OCI-LY1 (cell line): ENCODE measurements at regions not wholly inside any gene's neighbourhood (a gene's known extent, or its start where the extent isn't known, plus 50 kb on each side); places are given as distances from the start of the nearest gene placed in this dataset.

Experiments used
- H2AFZ ChIP-seq: fragments of 200-600 bp; sonication (generic), shearing (Covaris generic); 2 replicates; pipeline ENCODE4 v1.6.0; 2014; ENCODE audit warnings: antibody characterized with exemption, mild to moderate bottlenecking, low read length
- H3F3A ChIP-seq: fragments of 200-600 bp; sonication (generic), shearing (Covaris generic); 2 replicates; pipeline ENCODE4 v1.6.0; 2014; ENCODE audit warnings: mild to moderate bottlenecking, antibody characterized with exemption, low read length, moderate library complexity; ENCODE audit not compliant: insufficient read depth
- H3K27ac ChIP-seq: fragments of 200-600 bp; sonication (generic); 2 replicates; pipeline ENCODE4 v1.5.1; 2014; ENCODE audit warnings: low read length, mixed run types, mild to moderate bottlenecking, low read depth; ENCODE audit not compliant: poor library complexity, severe bottlenecking
- H3K27me3 ChIP-seq: fragments of 200-600 bp; sonication (generic); 2 replicates; pipeline ENCODE4 v1.6.0; 2014; ENCODE audit warnings: antibody characterized with exemption, mild to moderate bottlenecking, low read length, moderate library complexity; ENCODE audit not compliant: insufficient read depth
- H3K36me3 ChIP-seq: fragments of 200-600 bp; sonication (generic); 2 replicates; pipeline ENCODE4 v1.6.1; 2014; ENCODE audit warnings: mild to moderate bottlenecking, antibody characterized with exemption, low read length, moderate library complexity, mixed read lengths; ENCODE audit not compliant: insufficient read depth
- H3K4me1 ChIP-seq: fragments of 200-600 bp; sonication (generic); 2 replicates; pipeline ENCODE4 v1.5.1; 2014; ENCODE audit warnings: mild to moderate bottlenecking, low read length, moderate library complexity; ENCODE audit not compliant: insufficient read depth, severe bottlenecking
- H3K4me2 ChIP-seq: fragments of 200-600 bp; sonication (generic), shearing (Covaris generic); 2 replicates; pipeline ENCODE4 v1.6.1; 2014; ENCODE audit warnings: low read length
- H3K4me3 ChIP-seq: fragments of 200-600 bp; sonication (generic); 2 replicates; pipeline ENCODE4 v1.5.1; 2014; ENCODE audit warnings: low read length, low read depth, mild to moderate bottlenecking, mixed read lengths; ENCODE audit not compliant: poor library complexity, severe bottlenecking
- H3K79me2 ChIP-seq: fragments of 200-600 bp; shearing (Covaris generic); 2 replicates; pipeline ENCODE4 v1.6.1; 2016; ENCODE audit warnings: mixed run types, low read length, mixed read lengths; ENCODE audit not compliant: insufficient read depth
- H3K9ac ChIP-seq: fragments of 200-600 bp; sonication (generic), shearing (Covaris generic); 2 replicates; pipeline ENCODE4 v1.6.1; 2014; ENCODE audit warnings: mild to moderate bottlenecking, low read length, mixed read lengths
- H3K9me2 ChIP-seq: fragments of 200-600 bp; sonication (generic), shearing (Covaris generic); 2 replicates; pipeline ENCODE4 v1.6.1; 2014; ENCODE audit warnings: low read depth, mild to moderate bottlenecking, low read length, mixed read lengths
- H3K9me3 ChIP-seq: fragments of 200-600 bp; shearing (Covaris generic); 2 replicates; pipeline ENCODE4 v1.6.1; 2014; ENCODE audit warnings: low read length, mixed read lengths
- H4K20me1 ChIP-seq: fragments of 200-600 bp; sonication (generic), shearing (Covaris generic); 2 replicates; pipeline ENCODE4 v1.6.0; 2016; ENCODE audit warnings: mild to moderate bottlenecking, low read length; ENCODE audit not compliant: insufficient read depth
- CTCF ChIP-seq: fragments of 200-600 bp; sonication (generic), shearing (Covaris generic); IDR thresholded peaks from 2 replicates; pipeline ENCODE4 v1.5.1; 2017; ENCODE audit warnings: mild to moderate bottlenecking, antibody characterized with exemption, low read length, moderate library complexity, mixed read lengths
- EZH2 ChIP-seq: fragments of 200-600 bp; sonication (generic), shearing (Covaris generic); IDR thresholded peaks from 2 replicates; pipeline ENCODE4 v1.8.0; 2017; ENCODE audit warnings: borderline replicate concordance, mixed run types, mild to moderate bottlenecking, antibody characterized with exemption, low read length, moderate library complexity, mixed read lengths

- H2AFZ ChIP-seq: no peak overlapping the region
- no peaks in the 10 kb centered on the region for H3K4me1 ChIP-seq
- H3K9me2 ChIP-seq: no peaks in the 10 kb centered on the region
- no peak overlapping the region for H3K4me3 ChIP-seq
- no peaks in the 10 kb centered on the region for H4K20me1 ChIP-seq
- H3F3A ChIP-seq: no peaks in the 10 kb centered on the region
- H3K9me3 ChIP-seq: no peaks in the 10 kb centered on the region
- no peaks in the 10 kb centered on the region for H3K36me3 ChIP-seq
- H3K79me2 ChIP-seq: no peaks in the 10 kb centered on the region
- no peak overlapping the region for H3K9ac ChIP-seq
- H3K27ac ChIP-seq: no peak overlapping the region
- H3K27me3 ChIP-seq: no peaks in the 10 kb centered on the region
- H3K4me2 ChIP-seq: no peak overlapping the region
- no peak for TF ChIP-seq EZH2
- TF ChIP-seq CTCF: no peak
These were observed 139.1 kb upstream of the ZPLD1 start for GRCh38 chr3:102295756-102296155.

- H4K20me1 ChIP-seq: no peaks in the 10 kb centered on the region
- no peaks in the 10 kb centered on the region for H3F3A ChIP-seq
- H3K4me3 ChIP-seq: no peak overlapping the region
- TF ChIP-seq CTCF (no peak), EZH2 (no peak)
- no peak overlapping the region for H3K27ac ChIP-seq
- no peaks in the 10 kb centered on the region for H3K9me3 ChIP-seq
- no peaks in the 10 kb centered on the region for H3K9me2 ChIP-seq
- no peak overlapping the region for H2AFZ ChIP-seq
- H3K4me2 ChIP-seq: no peak overlapping the region
- no peaks in the 10 kb centered on the region for H3K79me2 ChIP-seq
- H3K27me3 ChIP-seq: no peaks in the 10 kb centered on the region
- no peaks in the 10 kb centered on the region for H3K4me1 ChIP-seq
- H3K36me3 ChIP-seq: no peaks in the 10 kb centered on the region
- H3K9ac ChIP-seq: no peak overlapping the region
These were observed 137.7 kb upstream of the ZPLD1 start for GRCh38 chr3:102297072-102297658.

GRCh38 chr3:102299125-102299877 lies 135.5 kb upstream of the ZPLD1 start:
- H3K79me2 ChIP-seq: no peaks in the 10 kb centered on the region
- H3K36me3 ChIP-seq: no peaks in the 10 kb centered on the region
- H3K27me3 ChIP-seq: no peaks in the 10 kb centered on the region
- H3F3A ChIP-seq: no peaks in the 10 kb centered on the region; the same call in 1 of the 2 replicates
- no peaks in the 10 kb centered on the region for H3K4me1 ChIP-seq
- H3K9ac ChIP-seq: no peak overlapping the region
- no peak overlapping the region for H2AFZ ChIP-seq
- no peak overlapping the region for H3K4me3 ChIP-seq
- TF ChIP-seq CTCF: no peak
- TF ChIP-seq EZH2: no peak
- H3K27ac ChIP-seq: no peak overlapping the region
- no peaks in the 10 kb centered on the region for H4K20me1 ChIP-seq
- no peaks in the 10 kb centered on the region for H3K9me2 ChIP-seq
- no peak overlapping the region for H3K4me2 ChIP-seq
- H3K9me3 ChIP-seq: no peaks in the 10 kb centered on the region
